ENCODE measurements at regions not wholly inside any gene's neighbourhood (a gene's known extent, or its start where the extent isn't known, plus 50 kb on each side); places are given as distances from the start of the nearest gene placed in this dataset.

DNA sequence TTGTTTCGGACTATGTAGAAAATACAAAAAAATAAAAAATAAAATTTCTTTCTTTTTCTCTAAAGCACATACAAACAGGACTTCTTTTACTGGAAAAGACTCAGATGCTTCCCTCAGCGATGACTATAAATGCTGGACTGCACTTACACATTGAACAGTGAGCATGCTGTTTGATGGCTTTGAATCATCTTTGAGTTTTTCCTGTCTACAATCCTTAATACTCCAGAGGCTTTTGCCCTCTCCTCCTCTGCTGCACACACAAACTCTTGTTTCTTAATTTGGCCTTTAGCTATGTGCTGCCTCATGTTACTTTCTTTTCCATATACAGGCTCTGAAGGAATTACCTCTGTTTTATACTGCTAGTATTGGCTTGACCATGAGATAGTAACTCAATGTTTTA is 575.1 kb downstream of the EPHA3 start:
- H3K27me3 ChIP-seq (ENCODE audit: control insufficient read depth, insufficient read depth, low read length, poor library complexity, severe bottlenecking) = no peaks in the 10 kb centered on the region
- 95 to 100% methylated on average over 1 to 2 of the region's 2 CpGs for WGBS, 2 experiments (ENCODE audit: insufficient coverage in 1 of 2, insufficient read length in 1 of 2)
- H3K36me3 ChIP-seq (ENCODE audit: control insufficient read depth, insufficient read depth, low read length) = no peaks in the 10 kb centered on the region
- TF ChIP-seq, protein P1, sequence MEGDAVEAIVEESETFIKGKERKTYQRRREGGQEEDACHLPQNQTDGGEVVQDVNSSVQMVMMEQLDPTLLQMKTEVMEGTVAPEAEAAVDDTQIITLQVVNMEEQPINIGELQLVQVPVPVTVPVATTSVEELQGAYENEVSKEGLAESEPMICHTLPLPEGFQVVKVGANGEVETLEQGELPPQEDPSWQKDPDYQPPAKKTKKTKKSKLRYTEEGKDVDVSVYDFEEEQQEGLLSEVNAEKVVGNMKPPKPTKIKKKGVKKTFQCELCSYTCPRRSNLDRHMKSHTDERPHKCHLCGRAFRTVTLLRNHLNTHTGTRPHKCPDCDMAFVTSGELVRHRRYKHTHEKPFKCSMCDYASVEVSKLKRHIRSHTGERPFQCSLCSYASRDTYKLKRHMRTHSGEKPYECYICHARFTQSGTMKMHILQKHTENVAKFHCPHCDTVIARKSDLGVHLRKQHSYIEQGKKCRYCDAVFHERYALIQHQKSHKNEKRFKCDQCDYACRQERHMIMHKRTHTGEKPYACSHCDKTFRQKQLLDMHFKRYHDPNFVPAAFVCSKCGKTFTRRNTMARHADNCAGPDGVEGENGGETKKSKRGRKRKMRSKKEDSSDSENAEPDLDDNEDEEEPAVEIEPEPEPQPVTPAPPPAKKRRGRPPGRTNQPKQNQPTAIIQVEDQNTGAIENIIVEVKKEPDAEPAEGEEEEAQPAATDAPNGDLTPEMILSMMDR (conservative IDR thresholded peaks at IDR 0.05) = no peak
- no peak overlapping the region for H3K4me3 ChIP-seq (ENCODE audit: low read length)
- no peak overlapping the region for H3K27ac Mint-ChIP-seq
- DNase-seq = no peak
- peaks cover 3% of the 10 kb centered on the region for H3K4me1 Mint-ChIP-seq
- no peak overlapping the region for H3K27ac ChIP-seq (ENCODE audit: low read depth, low read length)
- no peak overlapping the region for H3K9ac ChIP-seq (ENCODE audit: extremely low read depth, low read length, poor library complexity, severe bottlenecking)
- H3K4me3 Mint-ChIP-seq = no peak overlapping the region
- H3K36me3 Mint-ChIP-seq (ENCODE audit: low read depth) = no peaks in the 10 kb centered on the region
- H3K9me3 Mint-ChIP-seq = no peaks in the 10 kb centered on the region
- H3K9me3 ChIP-seq (ENCODE audit: control insufficient read depth, low read length) = no peaks in the 10 kb centered on the region
- H3K4me1 ChIP-seq (ENCODE audit: control insufficient read depth, insufficient read depth, low read length) = no peaks in the 10 kb centered on the region
- no peaks in the 10 kb centered on the region for H3K27me3 Mint-ChIP-seq (ENCODE audit: insufficient read depth)

DNA sequence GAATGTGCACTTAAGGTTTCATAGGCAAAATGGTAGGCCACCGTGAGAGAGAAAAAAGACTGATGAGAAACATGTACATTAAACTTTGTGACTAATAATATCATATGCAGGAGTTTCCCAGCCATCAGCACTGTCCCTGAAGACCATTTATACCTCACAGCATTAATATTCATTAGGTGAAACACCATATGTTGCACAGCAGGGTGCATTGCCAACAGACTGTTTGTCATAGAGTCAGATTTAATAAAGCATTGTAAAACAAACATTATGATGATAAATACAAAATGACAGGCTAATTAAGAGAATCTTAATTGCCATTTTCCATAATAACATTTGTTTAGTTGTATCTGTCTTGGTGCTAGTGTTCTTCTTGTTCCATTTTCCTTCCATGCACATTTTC is 578.3 kb downstream of the EPHA3 start:
- Mint-ChIP-seq H3K4me3 (no peak overlapping the region), H3K4me1 (peaks cover 1% of the 10 kb centered on the region), H3K27me3 (ENCODE audit: insufficient read depth) (no peaks in the 10 kb centered on the region), H3K36me3 (ENCODE audit: low read depth) (no peaks in the 10 kb centered on the region), H3K27ac (no peak overlapping the region), H3K9me3 (no peaks in the 10 kb centered on the region)
- Histone ChIP-seq H3K4me1 (ENCODE audit: control insufficient read depth, insufficient read depth, low read length) (no peaks in the 10 kb centered on the region), H3K27me3 (ENCODE audit: control insufficient read depth, insufficient read depth, low read length, poor library complexity, severe bottlenecking) (no peaks in the 10 kb centered on the region), H3K9me3 (ENCODE audit: control insufficient read depth, low read length) (no peaks in the 10 kb centered on the region), H3K9ac (ENCODE audit: extremely low read depth, low read length, poor library complexity, severe bottlenecking) (no peak overlapping the region), H3K27ac (ENCODE audit: low read depth, low read length) (no peak overlapping the region), H3K36me3 (ENCODE audit: control insufficient read depth, insufficient read depth, low read length) (no peaks in the 10 kb centered on the region), H3K4me3 (ENCODE audit: low read length) (no peak overlapping the region)
- DNase-seq = no peak
- 100% methylated on average over 1 of the region's 1 CpG; no CpG with 5 or more reads in 1 of the 2 experiments for WGBS, 2 experiments (ENCODE audit: insufficient coverage in 1 of 2, insufficient read length in 1 of 2)
- TF ChIP-seq, protein P1 (conservative IDR thresholded peaks at IDR 0.05) = no peak

DNA sequence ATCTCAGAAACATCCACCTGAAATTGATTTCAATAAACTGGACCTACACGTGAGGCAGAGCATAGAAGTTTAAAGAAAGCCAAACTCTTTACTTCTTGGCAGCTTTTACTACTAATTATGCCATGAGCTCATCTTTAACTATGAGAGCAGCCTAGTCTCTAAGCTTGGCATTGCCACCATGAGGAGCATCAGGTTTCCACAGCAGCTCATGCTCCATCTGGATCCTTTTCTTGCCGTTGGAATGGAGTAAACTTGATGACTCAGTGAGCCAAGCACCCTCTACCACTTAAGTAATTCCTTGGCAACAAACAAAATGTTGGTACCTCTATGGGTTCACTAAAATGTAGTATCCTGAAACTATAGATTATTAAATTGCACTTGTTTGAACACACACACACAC is 583.2 kb downstream of the EPHA3 start:
- no peaks in the 10 kb centered on the region for H3K4me1 Mint-ChIP-seq
- Histone ChIP-seq H3K36me3 (ENCODE audit: control insufficient read depth, insufficient read depth, low read length) (no peaks in the 10 kb centered on the region), H3K4me3 (ENCODE audit: low read length) (no peak overlapping the region), H3K27ac (ENCODE audit: low read depth, low read length) (no peak overlapping the region), H3K27me3 (ENCODE audit: control insufficient read depth, insufficient read depth, low read length, poor library complexity, severe bottlenecking) (no peaks in the 10 kb centered on the region), H3K4me1 (ENCODE audit: control insufficient read depth, insufficient read depth, low read length) (no peaks in the 10 kb centered on the region), H3K9ac (ENCODE audit: extremely low read depth, low read length, poor library complexity, severe bottlenecking) (no peak overlapping the region), H3K9me3 (ENCODE audit: control insufficient read depth, low read length) (no peaks in the 10 kb centered on the region)
- TF ChIP-seq, protein P1 (conservative IDR thresholded peaks at IDR 0.05) = no peak
- no peak overlapping the region for H3K27ac Mint-ChIP-seq
- H3K27me3 Mint-ChIP-seq (ENCODE audit: insufficient read depth) = no peaks in the 10 kb centered on the region
- no peak overlapping the region for H3K4me3 Mint-ChIP-seq
- H3K9me3 Mint-ChIP-seq = no peaks in the 10 kb centered on the region
- WGBS, 2 experiments (ENCODE audit: insufficient coverage in 1 of 2, insufficient read length in 1 of 2) = 60 to 87% methylated on average over 1 to 2 of the region's 2 CpGs
- DNase-seq = no peak
- no peaks in the 10 kb centered on the region for H3K36me3 Mint-ChIP-seq (ENCODE audit: low read depth)
